ENCODE measurements at regions not wholly inside any gene's neighbourhood (a gene's known extent, or its start where the extent isn't known, plus 50 kb on each side); places are given as distances from the start of the nearest gene placed in this dataset.

- no peak for DNase-seq
Measured at GRCh38 chr2:81981585-81981984, 1677.0 kb upstream of the LRRTM1 start.

GRCh38 chr2:81979086-81979485 lies 1674.5 kb upstream of the LRRTM1 start:
- no peak for DNase-seq

- DNase-seq = no peak
Measured at GRCh38 chr2:81976998-81977397, 1672.4 kb upstream of the LRRTM1 start.

GRCh38 chr2:81974216-81974615 lies 1669.7 kb upstream of the LRRTM1 start:
- DNase-seq = no peak

- no peak for DNase-seq
Measured at GRCh38 chr2:81942876-81943275, 1638.3 kb upstream of the LRRTM1 start.

- no peak for DNase-seq
Measured at GRCh38 chr2:81942136-81942680, 1637.7 kb upstream of the LRRTM1 start.

GRCh38 chr2:81940266-81940955 lies 1635.9 kb upstream of the LRRTM1 start:
- no peak for DNase-seq

- DNase-seq = no peak
Measured at GRCh38 chr2:81937944-81938343, 1633.4 kb upstream of the LRRTM1 start.

GRCh38 chr2:81903534-81903933 lies 1599.0 kb upstream of the LRRTM1 start:
- no peak for DNase-seq

- no peak for DNase-seq
Measured at GRCh38 chr2:81901017-81901416, 1596.5 kb upstream of the LRRTM1 start.

- no peak for DNase-seq
Measured at GRCh38 chr2:81895620-81896250, 1591.2 kb upstream of the LRRTM1 start.

GRCh38 chr2:81894451-81894990 lies 1590.0 kb upstream of the LRRTM1 start:
- no peak for DNase-seq

GRCh38 chr2:81876624-81877023 lies 1572.1 kb upstream of the LRRTM1 start:
- DNase-seq = no peak

GRCh38 chr2:81872006-81872405 lies 1567.5 kb upstream of the LRRTM1 start:
- no peak for DNase-seq

GRCh38 chr2:81870119-81870518 lies 1565.6 kb upstream of the LRRTM1 start:
- DNase-seq = no peak

- no peak for DNase-seq
Measured at GRCh38 chr2:81858998-81859397, 1554.4 kb upstream of the LRRTM1 start.

- DNase-seq = no peak
Measured at GRCh38 chr2:81853341-81853740, 1548.8 kb upstream of the LRRTM1 start.

GRCh38 chr2:81852651-81853050 lies 1548.1 kb upstream of the LRRTM1 start:
- no peak for DNase-seq

- DNase-seq = no peak
Measured at GRCh38 chr2:81839780-81840179, 1535.2 kb upstream of the LRRTM1 start.

GRCh38 chr2:81835321-81836000 lies 1530.9 kb upstream of the LRRTM1 start:
- no peak for DNase-seq

GRCh38 chr2:81786811-81787210 lies 1482.3 kb upstream of the LRRTM1 start:
- DNase-seq = no peak

- DNase-seq = no peak
Measured at GRCh38 chr2:81767187-81767912, 1462.8 kb upstream of the LRRTM1 start.

- DNase-seq = no peak
Measured at GRCh38 chr2:81747481-81748070, 1443.0 kb upstream of the LRRTM1 start.
